GM18505 (cell line): ENCODE measurements at regions not wholly inside any gene's neighbourhood (a gene's known extent, or its start where the extent isn't known, plus 50 kb on each side); places are given as distances from the start of the nearest gene placed in this dataset.

Experiments used
- ATAC-seq: cut with Tn5 transposase; IDR thresholded peaks from one replicate; pipeline ENCODE4 v1.9.1; 2021; ENCODE audit not compliant: unreplicated experiment
- POLR2A ChIP-seq: IDR thresholded peaks from 4 replicates; pipeline ENCODE4 v1.6.1; 2011; ENCODE audit warnings: borderline replicate concordance; ENCODE audit not compliant: insufficient read depth, insufficient read length; ENCODE audit errors: extremely low read depth

GRCh38 chr1:25074351-25075227, 144.5 kb upstream of the RUNX3 start:
- ATAC-seq = no peak
- no peak for TF ChIP-seq POLR2A

GRCh38 chr1:25073640-25074270, 143.7 kb upstream of the RUNX3 start:
- no peak for TF ChIP-seq POLR2A
- ATAC-seq = no peak

- no peak for TF ChIP-seq POLR2A
- ATAC-seq = no peak
Measured at GRCh38 chr1:25072461-25072860, 142.4 kb upstream of the RUNX3 start.

- no peak for TF ChIP-seq POLR2A
- ATAC-seq = no peak
Measured at GRCh38 chr1:25068829-25069228, 138.8 kb upstream of the RUNX3 start.

GRCh38 chr1:25068316-25068715, 138.2 kb upstream of the RUNX3 start:
- no peak for TF ChIP-seq POLR2A
- ATAC-seq = no peak

GRCh38 chr1:25067518-25068251, 137.6 kb upstream of the RUNX3 start:
- TF ChIP-seq POLR2A = no peak
- no peak for ATAC-seq

- no peak for ATAC-seq
- TF ChIP-seq POLR2A = no peak
Measured at GRCh38 chr1:25066731-25067517, 136.8 kb upstream of the RUNX3 start.

- no peak for ATAC-seq
- no peak for TF ChIP-seq POLR2A
Measured at GRCh38 chr1:25066256-25066655, 136.2 kb upstream of the RUNX3 start.

GRCh38 chr1:25065795-25066238, 135.7 kb upstream of the RUNX3 start:
- TF ChIP-seq POLR2A = no peak
- ATAC-seq = no peak

GRCh38 chr1:25065321-25065721, 135.2 kb upstream of the RUNX3 start:
- no peak for TF ChIP-seq POLR2A
- no peak for ATAC-seq

- ATAC-seq = no peak
- TF ChIP-seq POLR2A = no peak
Measured at GRCh38 chr1:25064465-25065240, 134.6 kb upstream of the RUNX3 start.
